ENCODE measurements at regions not wholly inside any gene's neighbourhood (a gene's known extent, or its start where the extent isn't known, plus 50 kb on each side); places are given as distances from the start of the nearest gene placed in this dataset.

- no peak overlapping the region for H3K4me3 ChIP-seq (ENCODE audit: low read depth, low read length)
- no peak for TF ChIP-seq CTCF (IDR thresholded peaks at IDR 0.05; ENCODE audit: insufficient read depth, low read length, severe bottlenecking)
- no peaks in the 10 kb centered on the region for H3K36me3 ChIP-seq (ENCODE audit: control insufficient read depth, insufficient read depth, low read length)
- FAIRE-seq (no peak), DNase-seq (ENCODE audit: low read depth) (no peak)
- no peaks in the 10 kb centered on the region for H3K27me3 ChIP-seq (ENCODE audit: control insufficient read depth, insufficient read depth, low read length)
Observed at GRCh38 chr6:156557911-156558259, 219.3 kb upstream of the ARID1B start.

DNA sequence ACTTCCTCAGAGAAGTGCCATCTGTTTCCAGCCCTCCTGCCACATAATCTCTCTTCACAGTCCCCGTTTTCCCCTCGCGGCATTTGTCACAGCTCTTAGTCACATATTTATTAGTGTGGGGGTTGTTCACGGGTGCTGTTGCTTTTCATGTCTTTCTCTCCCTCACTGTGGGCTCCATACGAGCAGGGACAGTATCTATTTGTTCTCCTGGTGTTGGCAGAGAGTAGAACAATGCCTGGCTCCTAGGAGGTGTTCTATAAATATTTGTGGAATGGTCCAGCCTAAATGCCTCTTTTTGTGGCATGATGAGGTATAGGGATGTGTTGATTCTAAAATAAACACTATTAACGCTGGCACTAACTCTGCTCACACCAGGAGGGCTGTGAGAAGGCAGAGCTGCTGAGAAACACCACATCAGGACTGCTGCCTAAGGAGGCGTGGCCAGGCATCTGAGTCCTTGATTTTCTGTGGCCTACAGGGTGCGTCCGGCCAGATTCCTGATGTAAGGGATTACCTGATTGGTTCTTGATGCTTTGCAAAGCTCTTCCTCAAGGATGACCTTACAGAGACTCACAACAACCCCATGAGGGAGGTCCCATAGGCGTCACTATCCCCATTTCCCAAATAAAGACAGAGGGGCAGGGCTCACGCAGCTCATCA is 219.8 kb upstream of the ARID1B start:
- Histone ChIP-seq H3K27me3 (ENCODE audit: control insufficient read depth, insufficient read depth, low read length) (no peaks in the 10 kb centered on the region), H3K36me3 (ENCODE audit: control insufficient read depth, insufficient read depth, low read length) (no peaks in the 10 kb centered on the region), H3K4me3 (ENCODE audit: low read depth, low read length) (no peak overlapping the region)
- no peak for FAIRE-seq
- no peak for TF ChIP-seq CTCF (IDR thresholded peaks at IDR 0.05; ENCODE audit: insufficient read depth, low read length, severe bottlenecking)
- DNase-seq (ENCODE audit: low read depth): peak; percentile 37

DNA sequence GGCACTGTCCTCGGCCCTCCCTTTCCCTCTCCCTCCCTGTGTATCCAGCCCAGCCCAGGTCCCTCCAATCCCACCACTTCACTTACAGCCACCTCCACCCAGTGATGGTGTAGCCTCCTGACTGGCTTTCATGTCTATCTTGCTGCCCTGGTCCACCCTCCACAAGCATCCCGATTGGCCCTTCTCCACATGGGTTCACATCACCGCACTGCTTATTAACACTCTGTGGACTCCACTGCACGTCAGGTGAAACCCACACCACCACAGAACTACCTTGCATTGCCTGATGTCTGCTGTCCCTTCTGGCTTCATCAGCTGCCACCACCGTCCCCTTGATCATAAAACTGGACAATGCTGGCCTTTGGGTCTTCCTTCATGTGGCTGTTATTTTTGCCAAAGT is 220.4 kb upstream of the ARID1B start:
- TF ChIP-seq CTCF (IDR thresholded peaks at IDR 0.05; ENCODE audit: insufficient read depth, low read length, severe bottlenecking): no peak
- Histone ChIP-seq H3K27me3 (ENCODE audit: control insufficient read depth, insufficient read depth, low read length) (no peaks in the 10 kb centered on the region), H3K4me3 (ENCODE audit: low read depth, low read length) (no peak overlapping the region), H3K36me3 (ENCODE audit: control insufficient read depth, insufficient read depth, low read length) (no peaks in the 10 kb centered on the region)
- DNase-seq (ENCODE audit: low read depth): no peak
- FAIRE-seq: no peak

GRCh38 chr6:156555116-156555515 is 222.1 kb upstream of the ARID1B start:
- no peak overlapping the region for H3K4me3 ChIP-seq (ENCODE audit: low read depth, low read length)
- no peaks in the 10 kb centered on the region for H3K27me3 ChIP-seq (ENCODE audit: control insufficient read depth, insufficient read depth, low read length)
- DNase-seq (ENCODE audit: low read depth) (no peak), FAIRE-seq (no peak)
- no peak for TF ChIP-seq CTCF (IDR thresholded peaks at IDR 0.05; ENCODE audit: insufficient read depth, low read length, severe bottlenecking)
- no peaks in the 10 kb centered on the region for H3K36me3 ChIP-seq (ENCODE audit: control insufficient read depth, insufficient read depth, low read length)

DNA sequence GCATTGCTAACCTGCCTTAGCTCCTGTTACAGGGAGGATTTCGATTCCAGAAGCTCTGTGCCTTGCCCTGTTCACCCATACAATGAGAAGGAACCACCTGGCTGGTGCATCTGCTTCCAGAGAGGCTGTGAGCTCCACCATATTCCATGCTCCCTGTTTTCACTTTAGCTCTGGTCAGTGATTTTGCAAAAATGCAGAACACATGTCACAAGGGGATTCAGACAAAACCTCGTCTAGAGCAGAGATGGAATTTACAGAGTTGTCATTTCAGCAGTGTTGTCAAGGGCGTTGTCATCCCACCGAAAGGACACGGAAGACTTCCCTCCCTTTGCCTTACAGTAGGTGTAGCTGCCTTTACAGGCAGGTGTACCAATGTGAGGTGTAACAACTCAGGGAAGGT is 223.0 kb upstream of the ARID1B start:
- FAIRE-seq (peak; percentile 88), DNase-seq (ENCODE audit: low read depth) (no peak)
- Histone ChIP-seq H3K4me3 (ENCODE audit: low read depth, low read length) (no peak overlapping the region), H3K27me3 (ENCODE audit: control insufficient read depth, insufficient read depth, low read length) (no peaks in the 10 kb centered on the region), H3K36me3 (ENCODE audit: control insufficient read depth, insufficient read depth, low read length) (no peaks in the 10 kb centered on the region)
- no peak for TF ChIP-seq CTCF (IDR thresholded peaks at IDR 0.05; ENCODE audit: insufficient read depth, low read length, severe bottlenecking)

DNA sequence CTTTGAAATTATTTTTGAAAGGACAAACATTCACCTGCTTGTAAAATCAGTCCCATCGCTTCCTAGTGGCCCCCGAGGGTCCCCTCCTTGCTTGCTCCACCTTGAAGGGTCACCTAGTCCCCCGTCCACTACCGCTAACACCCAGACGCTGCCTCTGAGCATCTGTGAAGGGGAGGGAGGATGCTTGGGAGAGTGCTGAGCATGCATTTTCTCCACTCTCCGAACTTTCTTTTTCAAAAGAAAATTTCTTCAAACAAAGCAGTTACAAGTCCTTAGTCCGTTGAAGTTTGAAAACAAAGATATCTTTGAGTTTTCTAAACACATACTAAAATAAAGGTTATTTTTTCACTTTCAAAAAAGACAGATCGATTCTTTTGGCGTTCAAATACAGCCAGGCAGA is 224.3 kb upstream of the ARID1B start:
- Histone ChIP-seq H3K36me3 (ENCODE audit: control insufficient read depth, insufficient read depth, low read length) (no peaks in the 10 kb centered on the region), H3K4me3 (ENCODE audit: low read depth, low read length) (no peak overlapping the region), H3K27me3 (ENCODE audit: control insufficient read depth, insufficient read depth, low read length) (no peaks in the 10 kb centered on the region)
- TF ChIP-seq CTCF (IDR thresholded peaks at IDR 0.05; ENCODE audit: insufficient read depth, low read length, severe bottlenecking): no peak
- FAIRE-seq (no peak), DNase-seq (ENCODE audit: low read depth) (no peak)
